ENCODE measurements at regions not wholly inside any gene's neighbourhood (a gene's known extent, or its start where the extent isn't known, plus 50 kb on each side); places are given as distances from the start of the nearest gene placed in this dataset.

GRCh38 chr11:37109286-37109585 lies 511.2 kb upstream of the RAG2 start:
- DNase-seq (ENCODE audit: low read depth in 1 of 2, low spot score in 1 of 2): no peak

DNA sequence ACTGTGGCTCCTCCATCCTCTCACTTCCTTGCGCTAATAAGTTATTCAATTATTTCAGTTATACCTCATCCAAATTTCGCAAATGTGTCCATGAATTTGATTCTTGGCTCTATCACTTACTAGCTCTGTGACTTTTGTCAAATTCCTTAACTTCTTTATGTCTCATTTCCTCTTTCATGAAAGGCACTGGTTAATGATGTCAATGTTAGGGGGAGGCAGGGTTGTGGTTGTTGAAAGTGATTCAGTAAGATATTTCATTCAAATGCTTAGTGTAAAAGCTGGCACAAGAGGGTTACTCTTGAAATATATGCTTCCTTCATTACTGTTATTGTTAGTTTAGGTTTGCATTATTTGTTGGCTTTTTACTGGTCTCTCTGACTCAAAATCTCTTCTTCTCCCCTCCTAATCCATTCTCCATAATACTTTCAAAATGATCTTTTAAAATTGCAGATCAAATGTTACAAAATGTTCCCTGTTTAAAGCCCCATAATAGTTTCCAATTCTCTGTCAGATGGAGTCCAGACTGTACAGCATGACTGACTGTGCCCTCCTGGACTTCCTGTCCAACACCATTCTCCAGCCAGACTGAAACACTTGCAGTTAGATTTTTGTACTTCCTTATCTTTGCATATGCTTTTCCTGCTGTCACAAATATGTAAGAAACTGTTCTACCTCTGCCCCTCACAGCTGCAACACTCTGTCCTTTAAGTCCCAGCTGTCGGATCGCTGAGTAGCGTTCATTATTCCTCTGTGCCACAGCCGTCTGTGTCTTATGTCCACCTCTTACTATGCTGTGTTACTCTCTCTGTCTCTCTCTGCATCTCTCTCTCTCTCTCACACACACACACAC lies 510.6 kb upstream of the RAG2 start:
- DNase-seq (ENCODE audit: low read depth in 1 of 2, low spot score in 1 of 2): no peak

- DNase-seq (ENCODE audit: low read depth in 1 of 2, low spot score in 1 of 2): no peak
Observed at GRCh38 chr11:37107831-37108230, 509.8 kb upstream of the RAG2 start.

DNA sequence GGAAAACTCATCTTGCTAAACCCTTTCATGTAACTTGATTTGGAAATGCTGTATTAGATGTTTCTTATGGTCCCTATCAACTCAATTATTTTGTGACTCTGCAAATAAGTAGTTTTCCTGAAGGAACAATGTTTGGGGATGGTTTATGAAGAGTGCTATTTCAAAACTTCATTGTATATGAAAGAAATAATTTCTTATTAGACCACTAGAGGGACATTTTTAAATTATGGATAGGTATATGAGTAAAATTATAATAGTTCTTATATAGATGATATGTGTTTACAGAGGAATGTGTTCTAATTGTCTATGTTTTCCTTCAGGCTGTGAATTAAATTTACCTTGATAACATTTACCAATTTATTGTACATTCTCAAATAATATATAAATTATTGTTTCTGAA lies 509.4 kb upstream of the RAG2 start:
- DNase-seq (ENCODE audit: low read depth in 1 of 2, low spot score in 1 of 2): no peak

DNA sequence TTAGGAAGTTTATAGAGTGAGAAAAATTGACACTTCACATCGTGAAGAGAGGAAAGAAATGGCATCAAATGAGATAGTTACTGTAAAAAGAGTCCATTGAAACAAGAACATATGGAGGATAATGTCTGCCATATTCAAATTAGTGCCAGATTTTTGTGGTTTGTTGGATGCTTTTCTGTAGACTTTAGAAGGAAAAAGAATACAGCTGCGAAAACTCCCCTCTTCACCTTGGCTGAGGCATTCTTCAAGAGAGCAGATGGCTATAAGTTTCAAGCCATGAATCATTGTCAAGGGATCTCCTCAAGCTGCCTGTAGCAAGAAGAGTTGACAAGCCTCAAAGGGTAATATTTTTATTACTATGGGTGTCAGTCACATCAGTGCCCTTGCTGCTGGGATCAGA lies 507.4 kb upstream of the RAG2 start:
- DNase-seq (ENCODE audit: low read depth in 1 of 2, low spot score in 1 of 2): no peak

DNA sequence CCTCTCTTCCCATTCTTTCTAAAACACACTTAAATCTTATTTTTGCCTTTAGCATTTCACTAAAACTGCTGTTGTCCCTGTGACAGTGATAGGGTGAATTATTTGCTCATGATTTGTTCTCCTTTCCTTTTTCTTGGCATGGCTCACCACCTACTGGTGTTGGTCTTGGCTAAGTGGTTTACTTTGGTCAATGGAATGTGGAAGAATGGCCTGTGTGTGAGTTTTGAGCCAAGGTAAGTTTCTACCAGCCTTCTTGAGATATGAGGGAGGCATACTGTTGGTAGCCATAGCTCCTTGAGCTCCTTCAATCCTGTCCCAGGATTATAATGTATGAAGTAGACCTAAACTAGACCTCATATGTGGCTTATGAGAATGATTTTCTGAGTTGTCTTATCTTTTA lies 506.3 kb upstream of the RAG2 start:
- no peak for DNase-seq (ENCODE audit: low read depth in 1 of 2, low spot score in 1 of 2)

DNA sequence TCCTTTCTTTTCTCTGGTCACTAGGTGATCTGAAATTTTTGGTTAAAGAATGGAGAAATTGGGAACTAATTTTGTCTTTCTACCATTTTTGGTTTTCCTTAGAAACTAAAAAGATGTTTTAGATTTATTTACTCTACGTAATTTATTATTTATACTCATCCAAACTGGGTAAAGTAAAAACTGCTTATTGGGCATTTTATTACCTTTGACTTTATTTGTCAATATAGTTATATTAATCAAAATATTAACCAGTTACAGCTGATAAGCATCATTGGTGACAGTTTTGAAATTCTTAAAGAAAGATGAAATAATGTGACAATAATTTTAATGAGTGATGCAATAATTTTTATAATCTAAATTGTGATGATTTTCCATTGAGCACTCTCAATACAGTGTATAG lies 502.0 kb upstream of the RAG2 start:
- DNase-seq (ENCODE audit: low read depth in 1 of 2, low spot score in 1 of 2): no peak

DNA sequence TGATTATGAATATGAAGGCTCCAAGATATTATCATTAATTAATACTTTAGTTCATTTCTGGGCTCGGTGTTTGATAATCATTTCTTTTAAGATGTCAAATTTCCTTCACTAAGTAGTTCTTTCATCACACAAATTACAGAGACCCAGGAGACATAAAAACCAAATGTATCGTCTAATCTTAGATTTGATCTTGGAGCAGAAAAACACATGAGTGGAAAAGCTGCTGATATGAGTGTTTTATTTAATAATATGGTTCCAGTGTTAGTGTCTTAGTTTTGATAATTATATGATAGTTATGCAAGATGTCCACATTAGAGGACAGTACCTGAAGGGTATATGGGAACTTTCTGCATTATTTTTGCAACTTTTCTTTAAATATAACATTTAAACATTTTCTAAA lies 494.5 kb upstream of the RAG2 start:
- no peak for DNase-seq (ENCODE audit: low read depth in 1 of 2, low spot score in 1 of 2)

DNA sequence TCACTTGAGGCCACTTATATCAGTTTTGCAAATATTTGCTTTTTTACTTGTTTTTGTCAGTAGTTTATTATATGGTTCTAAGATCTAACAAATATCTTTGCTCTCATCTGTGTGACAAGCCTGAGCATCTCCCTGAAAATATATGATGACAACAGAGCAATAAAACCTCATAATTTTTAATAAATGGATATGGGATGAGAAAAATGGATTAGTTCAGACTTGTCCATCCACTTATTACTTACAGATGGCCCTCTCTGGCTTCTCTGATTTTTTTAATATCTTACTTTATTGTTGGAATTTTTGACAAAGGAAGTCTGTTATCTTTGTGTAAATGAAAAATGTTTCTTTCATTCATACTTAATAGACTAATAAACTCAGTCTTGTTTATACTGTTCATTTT lies 491.4 kb upstream of the RAG2 start:
- DNase-seq (ENCODE audit: low read depth in 1 of 2, low spot score in 1 of 2): no peak

GRCh38 chr11:37088573-37088910 lies 490.5 kb upstream of the RAG2 start:
- DNase-seq (ENCODE audit: low read depth in 1 of 2, low spot score in 1 of 2): no peak

GRCh38 chr11:37087650-37088572 lies 489.9 kb upstream of the RAG2 start:
- DNase-seq (ENCODE audit: low read depth in 1 of 2, low spot score in 1 of 2): no peak

GRCh38 chr11:37078521-37078920 lies 480.5 kb upstream of the RAG2 start:
- DNase-seq (ENCODE audit: low read depth in 1 of 2, low spot score in 1 of 2): no peak

DNA sequence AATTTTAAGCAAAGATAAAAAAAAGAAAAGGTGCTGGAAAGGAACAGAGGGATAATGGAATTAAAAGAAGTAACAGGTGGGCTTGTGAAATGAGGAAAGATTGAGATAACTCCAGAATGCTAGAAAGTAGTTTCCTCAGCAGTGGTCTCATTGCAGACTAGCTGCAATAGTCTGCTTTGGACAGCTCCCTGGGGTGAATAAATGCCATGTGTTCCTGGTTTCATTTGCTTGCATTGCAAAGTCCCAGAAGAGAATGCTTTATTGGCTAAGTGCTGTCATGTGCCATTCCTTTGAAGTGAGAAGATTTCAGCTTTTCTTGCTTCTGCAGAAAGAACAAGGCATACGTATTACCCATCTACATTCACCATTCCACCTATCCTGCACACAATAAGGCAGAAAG lies 478.8 kb upstream of the RAG2 start:
- no peak for DNase-seq (ENCODE audit: low read depth in 1 of 2, low spot score in 1 of 2)

DNA sequence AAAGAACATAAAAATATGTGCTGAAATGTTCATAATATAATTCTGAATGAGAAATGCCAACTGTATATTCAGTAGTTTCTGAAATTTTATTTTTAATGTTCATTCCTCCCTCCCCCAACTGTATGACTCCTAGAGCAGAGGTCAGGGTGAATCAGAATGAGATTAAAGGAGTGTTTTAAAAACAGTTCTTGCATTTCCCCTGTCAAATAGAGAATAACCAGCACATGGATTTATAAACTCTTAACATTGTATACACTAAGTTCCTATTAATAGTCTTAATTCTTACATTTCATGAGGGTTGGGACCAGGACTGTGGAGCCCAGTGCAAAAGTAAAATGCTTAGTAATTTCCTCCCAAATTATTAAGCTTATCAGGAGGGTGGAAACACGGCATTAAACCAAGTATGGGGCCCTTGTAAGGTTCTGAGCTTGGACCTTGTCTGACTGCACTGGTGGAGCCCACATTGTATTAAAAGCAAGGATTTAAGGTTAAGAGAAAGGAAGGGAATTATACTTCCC lies 474.6 kb upstream of the RAG2 start:
- no peak for DNase-seq (ENCODE audit: low read depth in 1 of 2, low spot score in 1 of 2)

GRCh38 chr11:37050311-37050710 lies 452.3 kb upstream of the RAG2 start:
- no peak for DNase-seq (ENCODE audit: low read depth in 1 of 2, low spot score in 1 of 2)

- DNase-seq (ENCODE audit: low read depth in 1 of 2, low spot score in 1 of 2): no peak
Observed at GRCh38 chr11:37040921-37041320, 442.9 kb upstream of the RAG2 start.

DNA sequence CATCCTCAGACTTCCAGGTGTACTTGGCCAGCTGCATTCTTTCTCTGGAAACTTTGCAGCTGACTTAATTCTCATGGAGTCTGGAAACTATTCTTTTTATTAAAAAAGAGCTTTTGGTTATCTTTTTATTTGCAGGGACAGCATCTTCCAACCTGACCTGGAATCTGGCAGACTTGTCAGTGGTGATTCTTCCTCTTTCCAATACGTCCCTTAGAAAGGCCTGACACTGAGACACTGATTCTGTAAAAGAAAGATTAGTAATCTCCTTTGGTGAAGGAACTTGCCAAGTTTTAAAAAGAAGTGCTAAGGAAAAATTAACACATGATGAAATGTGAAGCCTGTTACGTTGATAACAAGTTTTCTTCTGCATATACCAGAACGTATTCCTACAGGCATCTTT lies 440.9 kb upstream of the RAG2 start:
- no peak for DNase-seq (ENCODE audit: low read depth in 1 of 2, low spot score in 1 of 2)

GRCh38 chr11:37026741-37027140 lies 428.7 kb upstream of the RAG2 start:
- no peak for DNase-seq (ENCODE audit: low read depth in 1 of 2, low spot score in 1 of 2)

GRCh38 chr11:37026326-37026725 lies 428.3 kb upstream of the RAG2 start:
- DNase-seq (ENCODE audit: low read depth in 1 of 2, low spot score in 1 of 2): no peak

GRCh38 chr11:37006563-37006962 lies 408.5 kb upstream of the RAG2 start:
- no peak for DNase-seq (ENCODE audit: low read depth in 1 of 2, low spot score in 1 of 2)

DNA sequence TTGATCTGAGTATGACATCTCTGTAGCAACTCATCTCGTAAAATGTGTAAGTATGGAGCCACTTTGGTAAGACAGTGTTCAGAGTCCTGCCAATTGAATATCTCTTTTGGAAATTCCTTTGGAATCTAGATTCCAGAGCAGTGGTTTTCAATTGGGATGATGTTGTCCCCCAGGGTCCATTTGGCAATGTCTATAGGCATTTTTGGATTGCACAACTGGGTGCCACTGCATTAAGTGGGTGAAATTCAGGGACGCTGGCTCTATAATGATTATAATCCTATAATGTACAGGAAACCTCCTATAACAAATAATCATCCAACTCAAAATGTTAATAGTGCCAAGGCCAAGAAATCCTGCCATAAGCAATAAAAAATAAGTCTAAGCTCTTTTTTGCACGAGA lies 404.8 kb upstream of the RAG2 start:
- DNase-seq (ENCODE audit: low read depth in 1 of 2, low spot score in 1 of 2): no peak

GRCh38 chr11:36997656-36998055 lies 399.6 kb upstream of the RAG2 start:
- no peak for DNase-seq (ENCODE audit: low read depth in 1 of 2, low spot score in 1 of 2)
